Natural killer cell treated with Interleukin-12 subunit alpha and Interleukin-12 subunit beta and Interleukin-15 and Interleukin-18, amount 100 ng/mL, for 72 hours (primary cell): ENCODE measurements at regions not wholly inside any gene's neighbourhood (a gene's known extent, or its start where the extent isn't known, plus 50 kb on each side); places are given as distances from the start of the nearest gene placed in this dataset.
"Not testable (repeated sequence)": the region's sequence is repeated elsewhere in the genome, so short reads cannot be mapped to it uniquely, and the experiment has no call there.

Source experiments
- ATAC-seq, 2 donors: fragments of 150-1000 bp; cut with Tn5 transposase in 1 of 2; sonication (Bioruptor Pico), chemical (Tn5 transposase) in 1 of 2; 2 replicates each; pipeline ENCODE4 v1.10.0; 2021
- DNase-seq: peaks from one replicate; pipeline ENCODE4 v3.0.0; 2022; ENCODE audit warnings: low spot score
- H3K27ac Mint-ChIP-seq, 2 donors: 1 replicate in 1 of 2; 2 replicates in 1 of 2; pipeline ENCODE4 v1.8.0; 2022; ENCODE audit warnings: mixed read lengths in 2 of 2, mild to moderate bottlenecking in 1 of 2, moderate library complexity in 1 of 2
- H3K27me3 Mint-ChIP-seq, 2 donors: 1 replicate in 1 of 2; 2 replicates in 1 of 2; pipeline ENCODE4 v1.8.0; 2022; ENCODE audit warnings: mixed read lengths in 2 of 2
- H3K36me3 Mint-ChIP-seq: one replicate; pipeline ENCODE4 v1.8.0; 2022; ENCODE audit warnings: mixed read lengths
- H3K4me1 Mint-ChIP-seq, 2 donors: 1 replicate in 1 of 2; 2 replicates in 1 of 2; pipeline ENCODE4 v1.8.0; 2022; ENCODE audit warnings: low read depth in 2 of 2, mixed read lengths in 2 of 2, mild to moderate bottlenecking in 1 of 2
- H3K4me3 Mint-ChIP-seq: one replicate; pipeline ENCODE4 v1.8.0; 2022; ENCODE audit warnings: mixed read lengths
- H3K9me3 Mint-ChIP-seq: 2 replicates; pipeline ENCODE4 v1.8.0; 2022; ENCODE audit warnings: mixed read lengths

DNA sequence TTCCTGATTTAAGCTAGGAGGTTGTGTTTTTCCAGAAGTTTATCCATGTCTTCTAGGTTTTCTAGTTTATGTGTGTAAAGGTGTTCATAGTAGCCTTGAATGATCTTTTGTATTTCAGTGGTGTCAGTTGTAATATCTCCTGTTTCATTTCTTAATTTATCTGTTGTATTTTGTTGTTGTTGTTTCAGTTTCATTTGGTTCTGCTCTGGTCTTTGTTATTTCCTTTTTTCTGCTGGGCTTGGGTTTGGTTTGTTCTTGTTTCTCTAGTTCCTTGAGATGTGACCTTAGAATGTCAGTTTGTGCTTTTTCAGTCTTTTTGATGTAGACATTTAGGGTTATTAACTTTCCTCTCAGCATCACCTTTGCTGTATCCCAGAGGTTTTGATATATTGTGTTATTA lies 62.8 kb downstream of the SCP2D1 start:
- not testable (repeated sequence) for H3K27ac Mint-ChIP-seq, H3K4me1 Mint-ChIP-seq, H3K36me3 Mint-ChIP-seq, ATAC-seq, H3K4me3 Mint-ChIP-seq, DNase-seq
- Mint-ChIP-seq H3K27me3 (peaks cover 25 to 52% of the 10 kb centered on the region in 2 donors), H3K9me3 (peaks cover 13% of the 10 kb centered on the region)

DNA sequence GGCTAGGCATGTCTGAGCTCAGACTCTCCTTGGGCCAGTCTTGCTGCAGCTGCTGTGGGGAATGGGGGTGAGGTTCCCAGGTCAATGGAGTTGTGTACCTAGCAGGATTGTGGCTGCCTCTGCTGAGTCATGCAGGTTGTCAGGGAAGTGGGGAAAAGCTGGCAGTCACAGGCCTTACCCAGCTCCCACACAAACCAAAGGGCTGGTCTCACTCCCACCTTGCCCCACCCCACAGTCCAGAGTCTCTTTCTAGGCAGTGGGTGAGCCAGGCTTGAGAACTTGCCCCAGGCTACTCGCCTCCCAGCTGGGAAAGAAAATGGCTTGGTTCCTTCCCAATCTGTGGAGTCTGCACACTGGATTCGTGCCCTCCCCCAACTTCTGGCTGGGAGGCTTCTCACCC lies 65.7 kb downstream of the SCP2D1 start:
- no peak for ATAC-seq
- Mint-ChIP-seq H3K4me3 (no peak overlapping the region), H3K27ac (no peak overlapping the region), H3K9me3 (peaks cover 4% of the 10 kb centered on the region), H3K27me3 (peaks cover 33 to 48% of the 10 kb centered on the region in 2 donors), H3K36me3 (no peaks in the 10 kb centered on the region), H3K4me1 (no peaks in the 10 kb centered on the region)
- no peak for DNase-seq

DNA sequence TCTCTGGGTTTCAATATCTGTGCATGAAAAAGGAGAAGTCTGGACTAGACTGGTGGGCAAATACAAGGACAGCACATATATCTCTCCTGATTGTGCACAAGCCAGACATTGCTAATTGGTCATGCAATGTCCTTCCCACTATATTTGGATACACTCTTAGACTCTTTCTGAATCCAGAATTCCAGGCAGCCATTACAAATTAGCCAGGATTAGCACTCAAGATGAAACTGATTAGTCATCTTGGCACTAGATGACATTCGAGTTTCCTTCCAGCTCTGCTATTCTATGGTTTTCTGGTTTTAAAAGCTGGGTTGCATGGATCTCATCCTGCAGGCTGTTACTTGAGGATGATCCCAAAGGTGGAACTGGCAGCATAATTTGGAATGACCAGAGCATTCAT lies 73.2 kb downstream of the SCP2D1 start:
- Mint-ChIP-seq H3K27me3 (peaks cover 21 to 38% of the 10 kb centered on the region in 2 donors), H3K36me3 (no peaks in the 10 kb centered on the region), H3K4me1 (no peaks in the 10 kb centered on the region), H3K27ac (no peak overlapping the region), H3K4me3 (no peak overlapping the region), H3K9me3 (no peaks in the 10 kb centered on the region)
- ATAC-seq (no peak), DNase-seq (no peak)

DNA sequence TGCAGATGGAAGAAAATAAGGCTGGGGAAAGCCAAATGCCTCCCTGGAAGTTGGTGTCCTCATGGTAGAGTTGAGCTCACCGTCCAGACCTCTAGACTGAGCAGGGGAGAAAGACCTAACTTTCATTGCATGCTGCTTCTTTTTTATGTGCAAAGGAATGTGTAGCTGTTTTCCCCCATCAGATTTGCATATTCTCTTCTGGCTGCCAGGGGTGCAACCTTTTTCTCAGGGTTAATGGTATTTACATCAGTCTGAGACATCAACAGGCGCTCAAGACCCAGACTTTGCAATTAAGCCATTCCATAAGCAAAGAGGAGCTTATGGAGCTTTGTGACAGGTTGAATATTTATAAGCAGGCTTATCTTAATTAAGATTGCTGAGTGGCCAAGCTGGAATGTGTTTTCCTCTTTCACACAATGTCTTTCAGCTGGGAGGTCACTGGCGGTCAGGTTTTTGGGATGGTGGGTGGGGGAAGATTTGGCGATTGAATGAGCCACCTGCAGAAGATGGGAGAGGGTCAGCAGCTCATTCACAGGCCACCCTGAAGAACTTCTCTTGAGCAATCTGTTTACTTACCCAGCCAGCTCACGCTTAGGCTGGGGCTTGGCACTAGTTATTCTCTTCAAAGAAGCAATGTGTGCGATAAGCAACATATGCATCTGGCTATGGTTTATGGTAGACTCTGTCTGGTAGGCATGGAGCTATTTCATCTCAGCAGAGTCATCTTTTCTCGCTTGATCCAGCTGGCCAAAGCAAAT lies 88.6 kb downstream of the SCP2D1 start:
- Mint-ChIP-seq H3K9me3 (no peaks in the 10 kb centered on the region), H3K4me3 (no peak overlapping the region), H3K4me1 (no peaks in the 10 kb centered on the region), H3K36me3 (no peaks in the 10 kb centered on the region), H3K27ac (no peak overlapping the region), H3K27me3 (peaks cover 12 to 18% of the 10 kb centered on the region in 2 donors)
- DNase-seq = no peak
- ATAC-seq = no peak

DNA sequence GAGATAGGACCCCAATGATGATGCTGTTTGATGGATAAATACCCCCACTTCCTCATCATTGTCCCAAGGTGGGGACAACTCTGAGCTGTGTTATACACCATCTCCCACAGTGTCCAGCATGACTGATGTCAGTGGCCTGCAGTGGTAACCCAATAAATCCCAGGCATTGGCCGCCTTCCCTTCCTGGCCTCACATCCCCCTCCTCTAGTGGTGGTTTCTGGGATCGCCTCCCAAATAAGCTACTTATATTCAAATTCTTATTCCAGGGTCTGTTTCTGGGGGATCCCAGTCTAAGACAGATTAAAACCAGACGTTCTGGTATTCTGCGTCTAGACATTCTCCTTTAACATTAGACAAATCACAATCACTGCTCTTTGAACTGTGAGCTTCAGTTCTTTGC lies 90.6 kb downstream of the SCP2D1 start:
- Mint-ChIP-seq H3K27me3 (peaks cover 7 to 13% of the 10 kb centered on the region in 2 donors), H3K9me3 (no peaks in the 10 kb centered on the region)
- no peak for DNase-seq

DNA sequence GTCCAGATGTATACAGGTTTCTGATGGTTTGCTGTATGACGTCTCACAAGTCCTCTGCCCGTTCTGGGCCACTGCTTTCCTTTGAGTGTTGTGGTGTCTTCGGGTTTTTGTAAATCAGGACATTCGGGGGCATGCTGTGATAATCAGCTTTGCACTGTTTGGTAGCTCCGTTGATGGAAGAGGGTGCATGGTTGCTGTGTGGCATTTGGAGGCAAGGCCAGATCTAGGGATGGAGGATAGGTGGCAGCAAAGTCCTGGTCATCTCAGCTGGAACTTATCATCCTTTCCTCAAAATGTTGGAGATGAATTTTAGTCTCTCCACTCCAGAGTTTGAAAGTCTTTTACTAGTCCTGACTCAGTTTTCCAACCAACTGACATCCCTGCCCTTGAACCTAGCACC lies 91.0 kb downstream of the SCP2D1 start:
- Mint-ChIP-seq H3K27ac (no peak overlapping the region), H3K4me3 (no peak overlapping the region), H3K27me3 (peaks cover 7 to 13% of the 10 kb centered on the region in 2 donors), H3K36me3 (no peaks in the 10 kb centered on the region), H3K4me1 (no peaks in the 10 kb centered on the region), H3K9me3 (no peaks in the 10 kb centered on the region)
- DNase-seq (no peak), ATAC-seq (no peak)

More for the DNA sequence above, 90.6 kb downstream of the SCP2D1 start:
- ATAC-seq = no peak
- Mint-ChIP-seq H3K36me3 (no peaks in the 10 kb centered on the region), H3K27ac (no peak overlapping the region), H3K4me1 (no peaks in the 10 kb centered on the region), H3K4me3 (no peak overlapping the region)

DNA sequence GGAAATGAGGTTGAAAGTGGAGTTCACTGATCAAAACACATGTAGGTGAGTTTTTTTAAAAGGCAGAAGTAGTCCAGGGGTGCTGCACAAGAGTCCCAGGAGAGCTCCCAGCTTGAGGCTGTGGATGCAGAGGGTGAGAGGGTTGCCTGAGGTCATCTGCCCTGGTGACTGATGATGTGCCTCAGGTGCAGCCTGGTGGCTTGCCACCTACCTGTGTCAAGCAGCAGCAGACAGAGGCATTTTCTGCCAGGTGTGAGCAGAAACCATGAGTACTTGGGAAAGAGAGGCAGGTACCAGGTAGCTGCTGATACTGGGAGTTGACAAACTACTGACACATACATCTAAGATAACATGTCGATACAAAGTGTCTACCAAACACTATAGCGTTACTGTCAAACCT lies 92.5 kb downstream of the SCP2D1 start:
- Mint-ChIP-seq H3K27ac (no peak overlapping the region), H3K4me3 (no peak overlapping the region), H3K4me1 (no peaks in the 10 kb centered on the region), H3K9me3 (no peaks in the 10 kb centered on the region), H3K36me3 (no peaks in the 10 kb centered on the region), H3K27me3 (peaks cover 8 to 15% of the 10 kb centered on the region in 2 donors)
- ATAC-seq (no peak), DNase-seq (no peak)

DNA sequence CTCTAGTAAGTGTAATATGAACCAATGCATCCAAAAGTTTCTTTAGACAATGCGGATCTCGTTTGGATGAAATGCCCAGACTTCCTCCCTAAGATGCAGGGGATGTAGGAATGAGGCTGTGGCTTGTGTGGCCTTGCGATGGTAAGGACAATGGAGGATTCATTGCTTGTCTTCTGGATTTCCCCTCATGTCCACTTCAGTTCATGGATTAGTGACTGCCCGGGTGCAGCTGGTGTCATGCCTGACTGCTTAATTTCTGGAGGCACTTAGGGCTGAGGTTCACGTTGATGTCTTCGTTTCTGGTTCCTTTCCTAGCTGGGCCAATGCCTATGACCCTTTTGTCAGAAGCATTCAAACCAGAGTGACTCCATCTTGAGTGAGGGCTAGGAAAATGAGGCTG lies 93.8 kb downstream of the SCP2D1 start:
- no peaks in the 10 kb centered on the region for H3K36me3 Mint-ChIP-seq
- no peak overlapping the region for H3K4me3 Mint-ChIP-seq
- ATAC-seq (no peak), DNase-seq (no peak)
- no peaks in the 10 kb centered on the region for H3K4me1 Mint-ChIP-seq
- peaks cover 18 to 21% of the 10 kb centered on the region in 2 donors for H3K27me3 Mint-ChIP-seq
- H3K9me3 Mint-ChIP-seq = no peaks in the 10 kb centered on the region
- H3K27ac Mint-ChIP-seq = no peak overlapping the region

DNA sequence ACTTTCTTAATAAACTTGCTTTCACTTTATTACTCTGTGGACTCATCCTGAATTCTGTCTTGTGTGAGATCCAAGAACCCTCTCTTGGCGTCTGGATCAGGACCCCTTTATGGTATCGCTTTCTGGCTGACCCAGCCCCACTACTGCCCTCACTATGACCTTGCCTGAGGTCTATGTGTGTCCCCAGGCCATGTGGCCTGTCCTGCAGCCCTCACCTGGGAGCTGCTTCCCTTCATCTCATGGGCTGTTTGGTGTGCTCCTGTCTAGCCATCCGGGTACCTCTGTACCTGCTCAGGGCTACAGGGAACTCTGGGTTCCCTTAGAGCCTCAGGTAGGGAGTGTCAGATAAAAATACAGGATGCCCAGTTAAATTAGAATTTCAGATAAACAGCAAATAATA lies 94.5 kb downstream of the SCP2D1 start:
- no peak overlapping the region for H3K27ac Mint-ChIP-seq
- DNase-seq = no peak
- H3K36me3 Mint-ChIP-seq = no peaks in the 10 kb centered on the region
- peak in 1 of 2 donors; percentile 57 for ATAC-seq
- H3K4me1 Mint-ChIP-seq = no peaks in the 10 kb centered on the region
- H3K27me3 Mint-ChIP-seq = peaks cover 21 to 25% of the 10 kb centered on the region in 2 donors
- no peak overlapping the region for H3K4me3 Mint-ChIP-seq
- H3K9me3 Mint-ChIP-seq = no peaks in the 10 kb centered on the region

DNA sequence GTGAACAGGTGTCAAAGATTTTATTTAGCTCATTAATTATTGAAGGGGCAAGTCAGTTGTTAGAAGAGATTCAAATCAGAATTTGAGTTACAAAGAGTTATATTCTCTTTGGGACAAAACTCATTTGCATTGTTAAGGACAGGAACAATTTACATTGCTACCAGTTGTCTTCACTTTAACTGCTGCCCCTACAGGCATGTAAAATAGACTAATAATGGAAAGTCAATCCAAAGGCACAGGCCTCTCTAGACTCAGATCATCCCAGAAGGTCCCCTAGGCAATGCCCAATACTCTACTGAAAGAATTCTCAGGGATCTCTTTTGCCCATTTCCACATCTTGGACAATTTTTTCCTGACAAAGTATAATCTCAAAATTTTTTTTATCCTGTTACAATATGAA lies 95.7 kb downstream of the SCP2D1 start:
- ATAC-seq (no peak), DNase-seq (no peak)
- no peaks in the 10 kb centered on the region for H3K36me3 Mint-ChIP-seq
- H3K4me1 Mint-ChIP-seq = no peaks in the 10 kb centered on the region
- no peak overlapping the region for H3K4me3 Mint-ChIP-seq
- no peak overlapping the region for H3K27ac Mint-ChIP-seq
- H3K9me3 Mint-ChIP-seq = no peaks in the 10 kb centered on the region
- H3K27me3 Mint-ChIP-seq = peaks cover 16 to 28% of the 10 kb centered on the region in 2 donors

DNA sequence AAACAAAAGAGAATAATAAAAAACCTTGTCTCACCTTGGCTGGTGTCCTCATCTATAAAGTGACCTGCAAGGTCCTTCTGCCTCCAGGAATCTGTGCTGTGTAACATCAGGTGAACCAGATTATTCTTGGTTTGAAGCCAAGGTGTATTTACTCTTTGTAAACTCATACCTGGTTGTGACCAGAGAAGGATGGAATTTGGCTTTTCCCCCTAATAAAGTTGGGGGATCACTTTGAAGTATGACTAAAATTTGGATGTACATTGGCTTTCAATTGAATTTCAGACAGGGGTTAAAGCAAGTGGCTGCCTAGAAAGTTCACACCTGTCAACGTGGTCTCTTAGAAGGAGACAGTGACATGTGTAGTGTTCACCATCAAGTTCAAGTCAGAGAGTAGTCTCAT lies 100.1 kb downstream of the SCP2D1 start:
- ATAC-seq (no peak), DNase-seq (no peak)
- Mint-ChIP-seq H3K9me3 (no peaks in the 10 kb centered on the region), H3K27me3 (peaks cover 27 to 40% of the 10 kb centered on the region in 2 donors), H3K4me3 (no peak overlapping the region), H3K27ac (no peak overlapping the region), H3K36me3 (no peaks in the 10 kb centered on the region), H3K4me1 (no peaks in the 10 kb centered on the region)

DNA sequence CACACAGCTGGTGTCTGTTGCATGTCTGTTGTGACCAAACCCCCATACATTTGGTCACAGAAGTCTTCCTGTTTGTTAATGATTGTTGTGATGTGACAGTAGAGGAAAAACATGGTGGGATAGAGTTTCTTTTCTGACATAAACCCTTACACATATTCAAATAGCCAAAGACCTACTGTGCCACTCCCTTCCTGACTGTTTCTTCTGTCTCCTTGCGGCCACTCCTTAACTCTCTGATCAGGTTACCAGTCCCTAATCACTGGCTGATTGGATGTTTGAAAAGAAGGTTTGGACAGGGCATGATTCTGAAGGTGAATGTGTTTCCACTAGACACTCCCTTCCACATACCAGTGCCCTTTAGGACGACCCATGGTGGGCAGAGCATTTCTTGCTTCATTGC lies 101.2 kb downstream of the SCP2D1 start:
- peaks cover 27 to 39% of the 10 kb centered on the region in 2 donors for H3K27me3 Mint-ChIP-seq
- no peaks in the 10 kb centered on the region for H3K36me3 Mint-ChIP-seq
- H3K4me3 Mint-ChIP-seq = no peak overlapping the region
- no peaks in the 10 kb centered on the region for H3K4me1 Mint-ChIP-seq
- no peaks in the 10 kb centered on the region for H3K9me3 Mint-ChIP-seq
- ATAC-seq (no peak), DNase-seq (no peak)
- H3K27ac Mint-ChIP-seq = no peak overlapping the region

DNA sequence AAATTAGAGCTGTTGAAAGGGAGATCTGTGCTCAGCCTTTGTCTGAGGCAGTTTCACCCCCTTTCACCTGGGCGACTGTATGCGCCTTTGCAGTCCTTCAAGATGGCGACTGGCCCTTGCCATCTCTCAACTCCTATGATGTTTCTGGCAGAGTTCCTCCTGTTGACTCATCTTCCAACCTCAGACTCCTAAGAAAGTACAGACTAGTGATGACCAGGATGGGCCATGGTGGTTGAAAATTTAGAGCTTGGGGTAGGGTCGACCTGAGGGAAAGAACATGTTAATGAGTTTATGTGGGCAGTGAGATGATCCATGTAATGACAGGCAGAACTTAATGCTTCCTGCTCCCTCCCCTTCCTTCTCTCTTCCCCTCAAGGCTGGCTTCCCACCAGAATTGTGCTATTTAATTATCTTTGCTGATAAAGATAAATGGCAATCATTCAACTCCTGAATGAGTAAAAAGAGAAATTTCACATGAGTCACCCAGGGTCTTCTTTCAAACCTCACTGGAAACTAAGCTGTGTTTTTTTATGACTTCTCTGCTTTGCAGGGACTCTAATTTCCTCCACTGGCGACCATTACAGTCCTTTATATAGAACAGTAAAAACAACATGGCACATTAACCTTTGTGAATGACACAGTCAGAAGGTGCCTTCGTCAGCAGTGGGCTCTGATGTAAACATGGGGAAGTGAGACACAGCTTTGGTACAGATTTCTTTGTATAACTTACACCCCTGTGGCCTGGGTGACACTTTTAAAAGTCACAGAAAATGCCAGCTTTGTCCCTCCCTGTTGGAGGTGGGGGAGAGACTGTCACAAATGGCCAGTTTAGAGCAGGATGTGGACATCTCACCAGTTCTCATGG lies 103.5 kb downstream of the SCP2D1 start:
- Mint-ChIP-seq H3K9me3 (no peaks in the 10 kb centered on the region), H3K27me3 (peaks cover 13 to 25% of the 10 kb centered on the region in 2 donors), H3K4me1 (no peaks in the 10 kb centered on the region), H3K27ac (no peak overlapping the region), H3K36me3 (no peaks in the 10 kb centered on the region), H3K4me3 (no peak overlapping the region)
- DNase-seq = no peak
- ATAC-seq = no peak

DNA sequence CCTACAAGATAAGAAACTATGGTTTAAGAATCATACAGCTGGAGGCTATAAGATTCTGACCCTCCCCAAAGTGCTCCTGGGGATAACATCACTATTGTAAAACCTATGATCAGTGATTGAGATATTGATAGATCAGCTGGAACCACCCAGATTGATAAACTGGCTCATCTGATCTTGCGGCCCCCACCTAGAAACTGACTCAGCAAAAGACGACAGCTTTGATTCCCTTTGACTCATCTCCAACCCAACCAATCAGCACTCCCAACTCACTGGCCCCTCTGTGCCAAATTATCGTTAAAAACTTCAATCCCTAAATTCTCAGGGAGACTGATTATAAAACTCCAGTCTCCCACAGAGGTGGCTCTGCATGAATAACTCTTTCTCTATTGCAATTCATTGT lies 106.4 kb downstream of the SCP2D1 start:
- Mint-ChIP-seq H3K27me3 (peaks cover 6 to 12% of the 10 kb centered on the region in 2 donors), H3K9me3 (no peaks in the 10 kb centered on the region), H3K36me3 (no peaks in the 10 kb centered on the region), H3K27ac (no peak overlapping the region), H3K4me3 (no peak overlapping the region), H3K4me1 (no peaks in the 10 kb centered on the region)
- DNase-seq = no peak
- ATAC-seq = no peak
